TTC549 (cell line): ENCODE measurements at regions not wholly inside any gene's neighbourhood (a gene's known extent, or its start where the extent isn't known, plus 50 kb on each side); places are given as distances from the start of the nearest gene placed in this dataset.

Experiments used
- FAIRE-seq: peaks from 2 replicates; lab custom pipeline; 2012; peaks lifted over from hg19 to GRCh38; lab: Jason Lieb, UNC

DNA sequence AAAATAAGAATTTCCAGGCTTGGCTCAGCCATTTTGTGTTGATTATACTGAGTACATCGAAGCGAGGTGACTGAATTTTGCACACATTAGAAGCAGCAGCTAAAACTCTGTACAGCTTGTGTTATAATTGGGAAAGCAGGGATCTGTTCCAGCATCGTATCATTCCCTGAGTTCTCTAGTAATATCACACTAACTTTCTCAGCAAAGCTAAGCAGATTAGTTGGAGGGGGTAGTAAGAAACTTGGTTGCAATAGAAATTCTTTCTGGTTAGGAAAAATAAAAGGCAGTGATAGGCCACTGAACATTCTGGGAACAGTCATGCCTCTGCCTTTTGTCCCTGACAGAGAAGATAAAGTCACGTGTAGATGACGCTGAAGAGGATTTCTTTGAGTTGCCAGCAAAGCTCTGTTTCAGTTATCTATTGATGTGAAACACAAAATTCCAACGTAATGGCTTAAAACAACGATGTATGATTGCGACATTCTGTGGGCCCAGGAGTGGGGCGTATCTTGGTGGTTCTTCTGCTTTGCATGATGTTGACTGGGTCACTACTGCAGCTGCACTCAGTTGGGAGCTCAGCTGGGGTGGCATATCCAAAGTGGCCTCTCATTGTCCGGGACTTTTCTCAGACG lies 202.1 kb upstream of the MEX3C start:
- no peak for FAIRE-seq

DNA sequence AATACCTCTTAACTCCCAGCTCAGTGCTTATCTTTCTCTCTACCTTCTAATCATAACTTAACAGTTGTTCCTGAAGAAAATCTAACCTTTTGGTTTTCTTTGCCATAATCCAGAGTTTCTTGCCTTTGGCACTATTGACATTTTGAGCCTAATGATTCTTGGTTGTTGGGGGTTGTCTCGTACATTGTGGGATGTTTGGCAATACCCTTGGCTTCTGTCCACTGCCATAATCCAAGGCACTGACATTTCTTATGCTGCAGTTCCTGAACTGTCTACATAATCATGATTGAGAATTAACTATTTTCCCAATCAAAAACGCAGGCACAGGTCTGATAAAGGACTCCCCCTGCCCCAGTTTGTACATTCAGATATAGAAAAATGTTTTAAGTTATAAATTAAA lies 203.2 kb upstream of the MEX3C start:
- no peak for FAIRE-seq

DNA sequence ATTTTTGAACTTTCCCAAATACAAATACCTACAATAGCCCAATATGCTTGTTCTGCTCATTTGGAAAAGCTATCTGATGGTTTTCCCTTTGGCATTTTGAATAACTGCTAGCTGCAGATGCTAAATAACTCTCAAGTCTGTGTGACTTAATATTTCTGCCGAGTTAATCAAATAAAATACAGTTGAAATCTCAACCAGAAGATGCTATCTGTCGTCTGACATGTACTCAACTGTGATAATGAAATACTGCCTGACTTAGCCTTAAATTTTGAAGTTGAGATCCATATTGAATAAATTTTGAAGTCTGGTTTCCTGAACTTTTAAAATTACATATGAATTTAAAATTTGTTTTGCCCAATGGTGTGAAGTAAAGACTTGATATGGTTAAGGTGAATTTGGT lies 204.4 kb upstream of the MEX3C start:
- FAIRE-seq = no peak

- FAIRE-seq = no peak
Observed at GRCh38 chr18:51404620-51405019, 207.1 kb upstream of the MEX3C start.

GRCh38 chr18:51405683-51406477 lies 208.4 kb upstream of the MEX3C start:
- no peak for FAIRE-seq

DNA sequence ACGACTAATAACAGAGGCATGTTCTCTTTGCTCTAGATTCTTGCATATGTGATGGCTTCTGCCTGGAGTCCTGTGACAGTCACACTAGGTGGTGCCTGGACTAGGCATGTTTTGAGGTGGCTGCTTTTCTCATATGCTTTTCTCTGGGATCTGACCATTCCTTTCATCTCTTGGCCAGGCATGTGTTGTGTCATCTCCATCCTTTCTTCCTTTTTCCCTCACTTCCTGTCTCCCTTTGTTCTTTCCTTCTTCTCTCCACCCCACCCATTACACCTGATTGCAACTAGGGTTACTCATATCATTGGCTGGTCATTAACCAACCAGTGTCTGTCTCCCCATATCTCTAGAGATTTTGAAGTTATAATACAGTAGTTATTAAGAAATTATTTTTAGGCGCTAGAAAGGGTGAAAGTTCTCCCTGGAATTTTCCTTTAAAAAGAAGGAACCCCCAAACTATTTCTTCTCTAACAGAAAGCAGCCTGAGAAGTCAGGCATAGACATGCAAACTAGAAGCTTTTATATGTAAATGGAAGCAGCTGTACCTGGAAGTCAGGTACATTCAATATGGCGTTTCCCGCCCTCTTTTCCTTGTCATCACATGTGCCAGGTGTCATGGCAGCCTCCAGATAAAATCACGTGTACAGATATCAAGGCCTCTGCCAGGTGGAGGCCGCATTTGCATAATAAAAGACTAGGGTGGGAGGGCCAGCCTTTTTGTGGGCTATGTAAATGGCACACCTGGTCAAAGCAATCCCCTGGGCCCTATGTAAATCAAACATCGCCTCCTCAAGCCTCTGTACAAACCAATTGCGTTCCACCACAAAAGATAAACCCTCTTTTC lies 220.4 kb upstream of the MEX3C start:
- no peak for FAIRE-seq

DNA sequence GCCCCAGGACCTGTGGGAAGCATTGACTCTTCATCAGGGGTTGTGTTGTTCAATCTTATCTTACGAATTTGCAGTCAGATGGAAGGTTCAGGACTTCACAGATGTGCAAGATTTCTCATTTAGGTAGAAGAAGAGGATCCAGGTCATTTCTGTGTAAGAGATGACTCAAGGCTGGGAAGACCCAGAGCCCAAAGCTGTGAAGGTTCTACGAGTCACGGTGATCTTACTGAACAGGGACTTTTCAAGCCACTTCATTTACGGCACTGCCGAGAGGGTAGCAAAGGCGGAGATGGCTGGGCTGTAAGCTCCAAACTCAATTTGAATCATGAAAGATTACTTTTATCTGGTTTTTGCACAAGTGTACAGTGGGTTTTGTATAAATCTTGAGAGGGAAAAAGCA lies 228.0 kb upstream of the MEX3C start:
- no peak for FAIRE-seq

DNA sequence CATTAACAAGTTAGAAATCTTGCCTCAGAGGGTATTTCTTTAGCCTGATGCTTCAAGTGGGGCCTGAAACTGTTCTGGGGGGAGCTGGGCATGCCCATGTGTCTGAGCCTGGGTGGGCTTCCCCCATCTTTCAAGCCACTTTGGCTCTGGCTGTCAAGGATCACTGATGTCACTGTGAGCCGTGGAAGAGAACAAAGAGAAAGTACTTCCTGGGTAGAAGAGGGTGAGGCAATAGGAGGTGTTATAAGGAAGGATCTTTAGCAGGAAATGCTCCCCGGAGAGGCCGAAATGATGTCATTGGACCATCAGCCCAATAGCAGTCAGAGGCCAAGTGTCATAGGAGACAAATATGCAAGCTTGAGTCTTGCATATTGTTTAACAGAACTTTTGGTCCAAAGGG lies 228.4 kb upstream of the MEX3C start:
- FAIRE-seq = no peak

DNA sequence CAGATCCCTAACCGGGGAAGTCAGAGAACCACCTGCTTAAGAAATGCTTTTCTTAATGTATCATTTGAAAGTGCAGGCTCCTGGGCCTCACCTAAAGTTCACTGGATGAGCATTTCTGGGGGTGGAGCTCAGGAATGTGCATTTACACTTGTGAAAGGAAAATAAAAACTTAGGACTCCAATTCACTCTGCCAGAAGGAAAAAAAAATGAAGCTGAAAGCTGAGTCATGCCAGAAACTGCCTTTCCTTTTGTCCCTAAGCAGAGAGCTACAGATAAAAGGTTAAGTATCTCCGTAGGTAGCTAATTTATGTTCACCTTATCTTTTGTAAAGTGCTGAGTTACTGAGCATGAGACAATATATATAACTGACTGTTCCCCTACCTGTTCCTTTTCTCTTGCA lies 229.5 kb upstream of the MEX3C start:
- FAIRE-seq = no peak

GRCh38 chr18:51429644-51430043 lies 232.2 kb upstream of the MEX3C start:
- no peak for FAIRE-seq

- no peak for FAIRE-seq
Observed at GRCh38 chr18:51430538-51430937, 233.1 kb upstream of the MEX3C start.

GRCh38 chr18:51433296-51433695 lies 235.8 kb upstream of the MEX3C start:
- no peak for FAIRE-seq

- FAIRE-seq = no peak
Observed at GRCh38 chr18:51433881-51434280, 236.4 kb upstream of the MEX3C start.

GRCh38 chr18:51437280-51438271 lies 240.1 kb upstream of the MEX3C start:
- no peak for FAIRE-seq

GRCh38 chr18:51438797-51439350 lies 241.4 kb upstream of the MEX3C start:
- no peak for FAIRE-seq

- no peak for FAIRE-seq
Observed at GRCh38 chr18:51442012-51442411, 244.5 kb upstream of the MEX3C start.

DNA sequence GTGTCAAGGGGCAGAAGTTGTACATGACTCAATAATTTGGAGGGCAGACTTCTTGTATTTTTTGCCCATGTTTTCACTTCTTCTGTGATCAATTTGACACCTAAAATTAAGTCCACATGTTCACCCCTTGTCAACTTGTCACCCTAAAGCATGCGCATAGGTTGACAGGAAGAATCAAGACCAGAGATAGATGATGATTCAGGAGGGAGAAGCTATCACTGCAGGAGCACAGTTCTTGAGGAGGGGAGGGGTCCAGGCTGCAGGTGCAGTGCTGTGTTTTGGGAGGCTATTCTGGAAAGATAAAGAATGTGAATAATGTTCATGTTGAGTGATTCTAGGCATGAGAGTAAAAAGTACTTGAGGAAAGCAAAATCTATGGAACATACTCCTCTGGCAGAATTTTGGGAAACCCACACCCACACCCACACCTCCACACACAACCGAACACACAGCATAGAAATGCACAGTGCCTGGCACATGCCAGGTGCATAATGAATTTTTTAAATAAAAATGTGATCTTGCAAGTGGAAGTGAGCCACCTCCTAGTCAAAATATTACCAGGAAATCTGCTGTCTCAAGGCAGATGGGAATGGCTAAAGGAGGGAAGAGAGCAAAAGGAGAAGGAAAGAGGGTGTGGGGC lies 249.2 kb upstream of the MEX3C start:
- FAIRE-seq = no peak

GRCh38 chr18:51447351-51448342 lies 250.2 kb upstream of the MEX3C start:
- FAIRE-seq = no peak

- no peak for FAIRE-seq
Observed at GRCh38 chr18:51448949-51449348, 251.5 kb upstream of the MEX3C start.

- no peak for FAIRE-seq
Observed at GRCh38 chr18:51453594-51453993, 256.1 kb upstream of the MEX3C start.
